DND-41 (cell line): ENCODE measurements at regions not wholly inside any gene's neighbourhood (a gene's known extent, or its start where the extent isn't known, plus 50 kb on each side); places are given as distances from the start of the nearest gene placed in this dataset.

Experiments used
- CTCF ChIP-seq: IDR thresholded peaks from 2 replicates; pipeline ENCODE4 v1.5.1; 2012; ENCODE audit warnings: borderline replicate concordance, low read length, moderate library complexity, mild to moderate bottlenecking; ENCODE audit not compliant: poor library complexity, severe bottlenecking; ENCODE audit errors: extremely low read depth
- EZH2 ChIP-seq: IDR thresholded peaks from 3 replicates; pipeline ENCODE4 v1.6.1; 2012; ENCODE audit warnings: borderline replicate concordance, low read depth, mild to moderate bottlenecking, moderate library complexity, low read length, inconsistent platforms; ENCODE audit not compliant: severe bottlenecking

DNA sequence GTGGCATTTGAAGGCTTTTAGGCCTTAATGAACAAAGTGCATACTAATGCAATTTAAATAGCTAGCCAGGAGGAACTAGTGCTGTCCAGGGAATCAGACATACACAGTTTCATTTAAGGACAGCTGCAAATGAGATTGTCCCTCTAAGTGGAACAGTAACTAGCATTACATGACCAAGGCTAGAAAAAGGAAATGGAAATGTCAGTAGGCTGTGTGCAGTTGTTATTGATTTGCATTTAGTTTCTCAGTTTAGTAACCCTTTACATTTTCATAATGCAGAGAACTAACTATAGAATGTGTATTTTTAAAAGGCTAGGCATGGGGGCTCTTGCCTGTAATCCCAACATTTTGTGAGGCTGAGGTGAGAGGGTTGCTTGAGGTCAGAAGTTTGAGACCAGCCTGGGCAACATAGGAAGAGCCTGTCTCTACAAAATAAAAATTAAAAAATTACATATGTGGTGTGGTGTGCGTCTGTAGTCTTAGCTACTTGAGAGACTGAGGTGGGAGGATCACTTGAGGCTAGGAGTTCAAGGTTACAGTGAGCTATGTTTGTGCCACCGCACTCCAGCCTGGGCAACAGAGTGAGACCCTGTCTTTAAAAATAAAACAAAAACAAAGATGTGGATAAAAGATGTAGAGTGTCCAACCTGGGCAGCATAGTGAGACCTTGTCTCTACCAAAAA lies 468.0 kb downstream of the UTRN start:
- TF ChIP-seq CTCF: no peak
- no peak for TF ChIP-seq EZH2
